H1 (cell line): ENCODE measurements at regions not wholly inside any gene's neighbourhood (a gene's known extent, or its start where the extent isn't known, plus 50 kb on each side); places are given as distances from the start of the nearest gene placed in this dataset.

Source experiments
- CTCF ChIP-seq, 3 experiments: IDR thresholded peaks; 1 replicate in 2 of 3; 2 replicates in 1 of 3; pipeline versions ENCODE4 v1.5.1 to v1.6.1; 2011; ENCODE audit warnings: low read length in 3 of 3, mild to moderate bottlenecking in 3 of 3, inconsistent platforms in 2 of 3, low read depth in 1 of 3, moderate library complexity in 1 of 3; ENCODE audit not compliant: insufficient read depth in 1 of 3; ENCODE audit errors: control extremely low read depth in 1 of 3
- JUND ChIP-seq: IDR thresholded peaks from 2 replicates; pipeline ENCODE4 v1.6.1; 2011; ENCODE audit warnings: mild to moderate bottlenecking, improper control_type of control experiment, low read length
- POLR2A ChIP-seq, 2 experiments: IDR thresholded peaks; 1 replicate in 1 of 2; 2 replicates in 1 of 2; pipeline ENCODE4 v1.6.1; 2011; ENCODE audit warnings: low read depth in 2 of 2, low read length in 2 of 2, mild to moderate bottlenecking in 2 of 2; ENCODE audit errors: control extremely low read depth in 1 of 2
- RXRA ChIP-seq: IDR thresholded peaks from 2 replicates; pipeline ENCODE4 v1.6.1; 2011; ENCODE audit warnings: low read depth, mild to moderate bottlenecking, low read length, moderate library complexity; ENCODE audit not compliant: insufficient read depth
- TAF1 ChIP-seq: IDR thresholded peaks from 2 replicates; pipeline ENCODE4 v1.6.1; 2011; ENCODE audit warnings: mild to moderate bottlenecking, low read depth, low read length
- TF ChIP-seq, protein P1 (sequence below): IDR thresholded peaks from 2 replicates; pipeline ENCODE4 v1.6.1; 2012; ENCODE audit warnings: low read length, inconsistent platforms

DNA sequence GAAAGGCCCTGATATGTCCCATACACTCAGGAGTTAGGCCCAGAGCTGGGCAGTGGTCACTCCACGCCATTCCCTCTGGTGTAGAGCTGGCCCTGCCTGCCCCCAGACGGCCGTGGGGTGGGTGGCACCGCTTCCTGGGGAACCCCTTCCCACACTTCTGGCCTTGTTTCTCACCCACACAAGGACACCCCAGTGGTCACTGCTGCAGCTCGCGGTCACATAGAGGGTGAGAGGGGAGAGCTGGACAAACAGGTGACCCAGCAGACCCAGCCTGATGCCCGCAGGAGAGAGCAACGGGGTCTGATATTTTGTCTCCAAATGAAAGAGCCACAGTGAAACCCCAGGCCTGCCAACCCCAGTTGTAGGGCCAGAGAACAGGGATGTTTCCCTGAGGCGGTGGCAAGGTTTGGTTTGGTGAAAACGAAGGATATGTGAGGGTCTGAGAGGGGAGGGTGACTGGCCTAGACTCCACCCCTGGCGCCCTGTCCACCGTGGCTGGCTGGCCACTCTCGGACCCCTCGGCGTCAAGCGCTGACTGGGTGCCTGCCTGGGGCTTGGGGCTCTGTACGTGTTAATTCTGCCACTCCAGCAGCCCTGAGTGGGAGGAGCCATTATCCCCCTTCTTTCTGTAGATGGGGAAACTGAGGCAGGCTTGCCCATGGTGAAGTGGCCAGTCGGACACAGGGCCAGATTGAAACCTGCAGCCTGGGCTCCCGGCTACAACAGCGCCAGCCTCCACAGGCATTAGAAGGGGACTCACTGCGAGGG is 71.0 kb upstream of the PPARA start:
- TF ChIP-seq CTCF (IDR thresholded peaks at IDR 0.05; ENCODE audit: control extremely low read depth in 1 of 3, insufficient read depth in 1 of 3, low read depth in 1 of 3, low read length in 3 of 3) (no peak), TAF1 (no peak), RXRA (no peak), JUND (no peak), POLR2A (IDR thresholded peaks at IDR 0.05; ENCODE audit: control extremely low read depth in 1 of 2, low read depth in 2 of 2, low read length in 2 of 2) (no peak)
- TF ChIP-seq, protein P1, sequence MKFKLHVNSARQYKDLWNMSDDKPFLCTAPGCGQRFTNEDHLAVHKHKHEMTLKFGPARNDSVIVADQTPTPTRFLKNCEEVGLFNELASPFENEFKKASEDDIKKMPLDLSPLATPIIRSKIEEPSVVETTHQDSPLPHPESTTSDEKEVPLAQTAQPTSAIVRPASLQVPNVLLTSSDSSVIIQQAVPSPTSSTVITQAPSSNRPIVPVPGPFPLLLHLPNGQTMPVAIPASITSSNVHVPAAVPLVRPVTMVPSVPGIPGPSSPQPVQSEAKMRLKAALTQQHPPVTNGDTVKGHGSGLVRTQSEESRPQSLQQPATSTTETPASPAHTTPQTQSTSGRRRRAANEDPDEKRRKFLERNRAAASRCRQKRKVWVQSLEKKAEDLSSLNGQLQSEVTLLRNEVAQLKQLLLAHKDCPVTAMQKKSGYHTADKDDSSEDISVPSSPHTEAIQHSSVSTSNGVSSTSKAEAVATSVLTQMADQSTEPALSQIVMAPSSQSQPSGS = no peak
